GM12873 (cell line): ENCODE measurements at regions not wholly inside any gene's neighbourhood (a gene's known extent, or its start where the extent isn't known, plus 50 kb on each side); places are given as distances from the start of the nearest gene placed in this dataset.

Experiments used
- CTCF ChIP-seq: IDR thresholded peaks from 2 replicates; pipeline ENCODE4 v1.5.1; 2012; ENCODE audit warnings: low read depth, mild to moderate bottlenecking, moderate library complexity, low read length, control low read depth; ENCODE audit not compliant: insufficient read depth; ENCODE audit errors: missing control alignments

- TF ChIP-seq CTCF, result no peak
Observed at GRCh38 chr14:40354754-40355153, 922.5 kb upstream of the FBXO33 start.

GRCh38 chr14:40347675-40348074 lies 915.4 kb upstream of the FBXO33 start:
- no peak for TF ChIP-seq CTCF

- no peak for TF ChIP-seq CTCF
Observed at GRCh38 chr14:40346275-40346674, 914.0 kb upstream of the FBXO33 start.

GRCh38 chr14:40345334-40345733 lies 913.1 kb upstream of the FBXO33 start:
- TF ChIP-seq CTCF, result no peak

- no peak for TF ChIP-seq CTCF
Observed at GRCh38 chr14:40340708-40341107, 908.5 kb upstream of the FBXO33 start.

GRCh38 chr14:40336846-40337245 lies 904.6 kb upstream of the FBXO33 start:
- no peak for TF ChIP-seq CTCF

- TF ChIP-seq CTCF, result no peak
Observed at GRCh38 chr14:40318211-40318719, 886.0 kb upstream of the FBXO33 start.
